H1 (cell line): ENCODE measurements at regions not wholly inside any gene's neighbourhood (a gene's known extent, or its start where the extent isn't known, plus 50 kb on each side); places are given as distances from the start of the nearest gene placed in this dataset.

Experiments used
- CTCF ChIA-PET: fragments of 300-600 bp; sonication (Branson Sonifier 250); formaldehyde crosslinking; loops from one replicate; lab custom pipeline; 2021; ENCODE audit not compliant: partially characterized antibody; lab: Charles Lee
- POLR2A ChIA-PET: fragments of 300-600 bp; sonication (Branson Sonifier 250); formaldehyde crosslinking; loops from one replicate; lab custom pipeline; 2021; ENCODE audit warnings: inconsistent platforms; ENCODE audit not compliant: partially characterized antibody; lab: Charles Lee
- DNase-seq, 2 experiments: peaks; one replicate each; pipeline versions ENCODE4 v3.0.0 to v3.0.0-alpha.2; 2010 to 2022; ENCODE audit warnings: low spot score in 2 of 2, low read depth in 1 of 2, mixed read lengths in 1 of 2
- FAIRE-seq: peaks from 2 replicates; lab custom pipeline; 2011; peaks lifted over from hg19 to GRCh38; lab: Jason Lieb, UNC
- H2AFZ ChIP-seq: 2 replicates; pipeline ENCODE4 v1.8.1; 2012; ENCODE audit warnings: low read length, inconsistent platforms
- H2AK5ac ChIP-seq: 2 replicates; pipeline ENCODE4 v1.6.1; 2013; ENCODE audit warnings: low read depth, low read length
- H2BK120ac ChIP-seq: replicated peaks from 2 replicates; pipeline ENCODE3; 2013; ENCODE audit warnings: low read depth, low read length, inconsistent platforms
- H2BK12ac ChIP-seq: 2 replicates; pipeline ENCODE4 v1.6.1; 2013; ENCODE audit warnings: low read depth, low read length
- H2BK15ac ChIP-seq: 2 replicates; pipeline ENCODE4 v1.6.1; 2013; ENCODE audit warnings: low read length
- H2BK20ac ChIP-seq: 2 replicates; pipeline ENCODE4 v1.6.1; 2013; ENCODE audit warnings: low read length
- H2BK5ac ChIP-seq: 2 replicates; pipeline ENCODE4 v1.6.1; 2013; ENCODE audit warnings: low read depth, low read length
- H3K14ac ChIP-seq: 2 replicates; pipeline ENCODE4 v1.6.1; 2013; ENCODE audit warnings: inconsistent platforms; ENCODE audit not compliant: insufficient read length
- H3K18ac ChIP-seq: 2 replicates; pipeline ENCODE4 v1.6.1; 2013; ENCODE audit warnings: low read length; ENCODE audit errors: extremely low read depth
- H3K23ac ChIP-seq: 2 replicates; pipeline ENCODE4 v1.6.1; 2013; ENCODE audit warnings: inconsistent platforms; ENCODE audit not compliant: insufficient read length
- H3K23me2 ChIP-seq: 2 replicates; pipeline ENCODE4 v1.6.1; 2013; ENCODE audit warnings: low read depth, low read length
- H3K27ac ChIP-seq: 2 replicates; pipeline ENCODE4 v1.6.1; 2011; ENCODE audit warnings: low read depth, low read length, inconsistent platforms
- H3K27me3 ChIP-seq, 4 experiments: replicated peaks in 1 of 4; 1 replicate in 1 of 4; 2 replicates in 3 of 4; pipeline versions ENCODE4 v1.6.1 to v1.8.1; 2011 to 2013; ENCODE audit warnings: low read length in 3 of 4, mild to moderate bottlenecking in 3 of 4, inconsistent platforms in 2 of 4, mixed read lengths in 2 of 4, moderate library complexity in 1 of 4; ENCODE audit not compliant: control insufficient read depth in 3 of 4, insufficient read depth in 3 of 4; ENCODE audit errors: extremely low read depth in 1 of 4
- H3K36me3 ChIP-seq, 4 experiments: 2 replicates each; pipeline versions ENCODE4 v1.6.1 to v1.8.1; 2011 to 2013; ENCODE audit warnings: mild to moderate bottlenecking in 4 of 4, low read length in 3 of 4, moderate library complexity in 2 of 4, control low read depth in 1 of 4, inconsistent platforms in 1 of 4; ENCODE audit not compliant: insufficient read depth in 4 of 4, control insufficient read depth in 2 of 4
- H3K4ac ChIP-seq: replicated peaks from 2 replicates; pipeline ENCODE3; 2013; ENCODE audit warnings: low read length, low read depth, mixed read lengths, inconsistent platforms; ENCODE audit not compliant: insufficient read length
- H3K4me1 ChIP-seq, 4 experiments: replicated peaks in 1 of 4; 1 replicate in 1 of 4; 2 replicates in 3 of 4; pipeline versions ENCODE4 v1.6.1 to v1.8.1; 2011 to 2013; ENCODE audit warnings: low read length in 3 of 4, inconsistent platforms in 2 of 4, mixed read lengths in 1 of 4; ENCODE audit not compliant: insufficient read depth in 4 of 4, control insufficient read depth in 3 of 4
- H3K4me2 ChIP-seq, 2 experiments: 2 replicates each; pipeline versions ENCODE4 v1.6.1 to v1.8.1; 2011 to 2013; ENCODE audit warnings: low read depth in 2 of 2, low read length in 2 of 2, control low read depth in 1 of 2, inconsistent platforms in 1 of 2, mild to moderate bottlenecking in 1 of 2; ENCODE audit not compliant: insufficient read depth in 1 of 2
- H3K4me3 ChIP-seq, 4 experiments: fragments of 200-600, 300-600 bp in 1 of 4; sonication (generic), shearing (Covaris generic), sonication (Bioruptor Twin) in 1 of 4; 2 replicates each; pipeline versions ENCODE4 v1.5.1 to v1.8.1; 2011 to 2016; ENCODE audit warnings: low read length in 4 of 4, low read depth in 3 of 4, control low read depth in 2 of 4, inconsistent platforms in 2 of 4, mild to moderate bottlenecking in 2 of 4, mixed read lengths in 1 of 4, moderate library complexity in 1 of 4; ENCODE audit not compliant: insufficient read depth in 2 of 4; ENCODE audit errors: extremely low read depth in 1 of 4
- H3K56ac ChIP-seq: replicated peaks from 2 replicates; pipeline ENCODE3; 2013; ENCODE audit warnings: low read depth, mild to moderate bottlenecking, mixed read lengths, low read length, inconsistent platforms; ENCODE audit not compliant: insufficient read length
- H3K79me1 ChIP-seq: 2 replicates; pipeline ENCODE4 v1.6.1; 2013; ENCODE audit warnings: low read depth, low read length, control low read depth
- H3K79me2 ChIP-seq, 2 experiments: 2 replicates each; pipeline versions ENCODE4 v1.6.1 to v1.8.1; 2012 to 2013; ENCODE audit warnings: low read length in 2 of 2, mild to moderate bottlenecking in 2 of 2, inconsistent platforms in 1 of 2; ENCODE audit not compliant: insufficient read depth in 2 of 2, control insufficient read depth in 1 of 2
- H3K9ac ChIP-seq, 4 experiments: replicated peaks in 1 of 4; 1 replicate in 1 of 4; 2 replicates in 3 of 4; pipeline versions ENCODE4 v1.6.1 to v1.8.1; 2011 to 2013; ENCODE audit warnings: low read depth in 3 of 4, low read length in 3 of 4, control low read depth in 2 of 4, mild to moderate bottlenecking in 2 of 4, moderate library complexity in 2 of 4, inconsistent platforms in 1 of 4; ENCODE audit errors: extremely low read depth in 1 of 4
- H3K9me3 ChIP-seq, 2 experiments: 2 replicates each; pipeline versions ENCODE4 v1.6.1 to v1.8.1; 2012 to 2013; ENCODE audit warnings: mild to moderate bottlenecking in 2 of 2, moderate library complexity in 2 of 2, control low read depth in 1 of 2, inconsistent platforms in 1 of 2, low read depth in 1 of 2, low read length in 1 of 2, mixed read lengths in 1 of 2; ENCODE audit not compliant: insufficient read depth in 2 of 2
- H4K20me1 ChIP-seq, 2 experiments: replicated peaks in 1 of 2; 2 replicates each; pipeline versions ENCODE3 to v1.8.1; 2011 to 2013; ENCODE audit warnings: inconsistent platforms in 2 of 2, low read length in 2 of 2, mild to moderate bottlenecking in 1 of 2; ENCODE audit not compliant: insufficient read depth in 2 of 2, control insufficient read depth in 1 of 2
- H4K5ac ChIP-seq: 2 replicates; pipeline ENCODE4 v1.6.1; 2013; ENCODE audit warnings: low read length, low read depth, mixed read lengths, inconsistent platforms; ENCODE audit not compliant: insufficient read length
- H4K8ac ChIP-seq: 2 replicates; pipeline ENCODE4 v1.8.0; 2013; ENCODE audit warnings: mild to moderate bottlenecking, moderate library complexity, low read length, inconsistent platforms; ENCODE audit not compliant: insufficient read depth; ENCODE audit errors: extremely low read depth
- H4K91ac ChIP-seq: replicated peaks from 2 replicates; pipeline ENCODE3; 2013; ENCODE audit warnings: low read length, mixed read lengths, inconsistent platforms; ENCODE audit not compliant: insufficient read length
- BRCA1 ChIP-seq: IDR thresholded peaks from 2 replicates; pipeline ENCODE4 v1.6.1; 2012; ENCODE audit warnings: low read depth, low read length, improper control_type of control experiment
- EGR1 ChIP-seq: IDR thresholded peaks from 2 replicates; pipeline ENCODE4 v1.6.1; 2011; ENCODE audit warnings: low read depth, low read length, borderline replicate concordance
- EP300 ChIP-seq, 2 experiments: IDR thresholded peaks; 1 replicate in 1 of 2; 2 replicates in 1 of 2; pipeline ENCODE4 v1.6.1; 2011 to 2012; ENCODE audit warnings: low read depth in 2 of 2, low read length in 2 of 2, mild to moderate bottlenecking in 2 of 2, borderline replicate concordance in 1 of 2, inconsistent platforms in 1 of 2, moderate library complexity in 1 of 2
- KDM5A ChIP-seq: fragments of 200-600 bp; IDR thresholded peaks from 2 replicates; pipeline ENCODE4 v1.7.1; 2012; ENCODE audit warnings: mild to moderate bottlenecking, low read length, inconsistent platforms, mixed read lengths
- POLR2AphosphoS5 ChIP-seq: IDR thresholded peaks from 2 replicates; pipeline ENCODE4 v1.6.1; 2011; ENCODE audit warnings: low read depth, low read length
- TAF7 ChIP-seq: optimal IDR thresholded peaks from 2 replicates; pipeline ENCODE3; 2011; ENCODE audit warnings: low read depth, mild to moderate bottlenecking, inconsistent platforms, low read length, moderate library complexity, borderline replicate concordance
- TBP ChIP-seq: IDR thresholded peaks from 2 replicates; pipeline ENCODE4 v1.6.1; 2011; ENCODE audit warnings: low read depth, low read length, improper control_type of control experiment
- WGBS, 2 experiments: shearing (Covaris generic) in 1 of 2; methylation state at CpG; one replicate each; pipeline versions ENCODE4 v1.1.6 to v1.1.7; 2013 to 2015; ENCODE audit warnings: low lambda C conversion rate in 2 of 2, mixed read lengths in 2 of 2, inconsistent platforms in 1 of 2, low coverage in 1 of 2, missing lambda C conversion rate in 1 of 2; ENCODE audit not compliant: insufficient replicate concordance in 2 of 2, insufficient coverage in 1 of 2, insufficient read length in 1 of 2; ENCODE audit errors: extremely low coverage in 1 of 2, missing lambda C conversion rate in 1 of 2; 5-methylcytosine and 5-hydroxymethylcytosine counted together

GRCh38 chr2:198817536-198817935 is 640.2 kb downstream of the SATB2 start:
- POLR2A ChIA-PET = no interaction called here
- H3K79me2 ChIP-seq = no peaks in the 10 kb centered on the region
- H2BK15ac ChIP-seq = no peak overlapping the region
- H3K23me2 ChIP-seq = no peaks in the 10 kb centered on the region
- no peak overlapping the region for H3K14ac ChIP-seq
- H2BK20ac ChIP-seq = no peak overlapping the region
- no peak overlapping the region for H4K8ac ChIP-seq
- no peak overlapping the region for H3K18ac ChIP-seq
- CTCF ChIA-PET = no interaction called here
- FAIRE-seq = no peak
- 83% methylated on average over 1 of the region's 1 CpG; no CpG with 5 or more reads in 1 of the 2 experiments for WGBS, 2 experiments
- no peak overlapping the region for H3K56ac ChIP-seq
- H3K9me3 ChIP-seq = no peaks in the 10 kb centered on the region
- H2BK5ac ChIP-seq = no peak overlapping the region
- no peak overlapping the region for H4K5ac ChIP-seq
- H3K4me2 ChIP-seq = no peak overlapping the region
- no peaks in the 10 kb centered on the region for H3K4me1 ChIP-seq
- no peak overlapping the region for H2BK120ac ChIP-seq
- no peak overlapping the region for H3K27ac ChIP-seq
- H3K4me3 ChIP-seq = no peak overlapping the region
- H3K36me3 ChIP-seq = no peaks in the 10 kb centered on the region
- no peaks in the 10 kb centered on the region for H3K27me3 ChIP-seq
- H3K23ac ChIP-seq = no peak overlapping the region
- no peak overlapping the region for H2AFZ ChIP-seq
- no peak for DNase-seq
- no peak overlapping the region for H2BK12ac ChIP-seq
- H4K91ac ChIP-seq = no peak overlapping the region
- TF ChIP-seq EGR1 = no peak
- no peak for TF ChIP-seq KDM5A
- TF ChIP-seq POLR2AphosphoS5 = no peak
- TF ChIP-seq BRCA1 = no peak
- no peak for TF ChIP-seq TBP
- TF ChIP-seq TAF7 = no peak
- no peak for TF ChIP-seq EP300 (IDR thresholded peaks at IDR 0.05; ENCODE audit: borderline replicate concordance in 1 of 2, low read depth in 2 of 2, low read length in 2 of 2)
- TF ChIP-seq, all 59 proteins: peak for 0
- Histone ChIP-seq H4K20me1 (no peaks in the 10 kb centered on the region), H2AK5ac (no peak overlapping the region), H3K4ac (no peak overlapping the region), H3K79me1 (no peaks in the 10 kb centered on the region), H3K9ac (no peak overlapping the region)
